Progenitor cell of endocrine pancreas (in vitro differentiated cells): ENCODE measurements at regions not wholly inside any gene's neighbourhood (a gene's known extent, or its start where the extent isn't known, plus 50 kb on each side); places are given as distances from the start of the nearest gene placed in this dataset.

Source experiments
- DNase-seq: peaks from one replicate; pipeline ENCODE4 v3.0.0; 2021; ENCODE audit warnings: low spot score; ENCODE audit not compliant: unreplicated experiment
- H3K27ac Mint-ChIP-seq: 2 replicates; pipeline ENCODE4 v1.8.0; 2021; ENCODE audit warnings: mild to moderate bottlenecking, moderate library complexity, mixed read lengths
- H3K27me3 Mint-ChIP-seq: 2 replicates; pipeline ENCODE4 v1.8.0; 2021; ENCODE audit warnings: mixed read lengths
- H3K36me3 Mint-ChIP-seq: 2 replicates; pipeline ENCODE4 v1.8.0; 2022; ENCODE audit warnings: mixed read lengths; ENCODE audit not compliant: insufficient read depth
- H3K4me1 Mint-ChIP-seq: 2 replicates; pipeline ENCODE4 v1.8.0; 2021; ENCODE audit warnings: low read depth, mixed read lengths
- H3K4me3 Mint-ChIP-seq: 2 replicates; pipeline ENCODE4 v1.8.0; 2021; ENCODE audit warnings: low read depth, mild to moderate bottlenecking, moderate library complexity, mixed read lengths
- H3K9me3 Mint-ChIP-seq: 2 replicates; pipeline ENCODE4 v1.8.0; 2021; ENCODE audit warnings: low read depth, mixed read lengths
- CTCF ChIP-seq: fragments of 200-600 bp; sonication (generic); IDR thresholded peaks from one replicate; pipeline ENCODE4 v1.5.0; 2021; ENCODE audit warnings: antibody characterized with exemption, mild to moderate bottlenecking; ENCODE audit not compliant: unreplicated experiment

- Mint-ChIP-seq H3K4me1 (peaks cover 16% of the 10 kb centered on the region), H3K9me3 (no peaks in the 10 kb centered on the region), H3K36me3 (no peaks in the 10 kb centered on the region), H3K27me3 (peaks cover 4% of the 10 kb centered on the region), H3K27ac (no peak overlapping the region), H3K4me3 (no peak overlapping the region)
- DNase-seq, result no peak
- no peak for TF ChIP-seq CTCF
Observed at GRCh38 chr12:46935271-46935847, 109.6 kb upstream of the SLC38A4 start.

- Mint-ChIP-seq H3K9me3 (no peaks in the 10 kb centered on the region), H3K27me3 (peaks cover 4% of the 10 kb centered on the region), H3K4me3 (no peak overlapping the region), H3K27ac (no peak overlapping the region), H3K36me3 (no peaks in the 10 kb centered on the region), H3K4me1 (peaks cover 16% of the 10 kb centered on the region)
- TF ChIP-seq CTCF, result no peak
- no peak for DNase-seq
Observed at GRCh38 chr12:46936042-46936441, 110.2 kb upstream of the SLC38A4 start.

GRCh38 chr12:46938071-46938678 lies 112.4 kb upstream of the SLC38A4 start:
- Mint-ChIP-seq H3K36me3 (no peaks in the 10 kb centered on the region), H3K4me3 (no peak overlapping the region), H3K9me3 (no peaks in the 10 kb centered on the region), H3K27me3 (peaks cover 4% of the 10 kb centered on the region), H3K27ac (no peak overlapping the region), H3K4me1 (peaks cover 16% of the 10 kb centered on the region)
- TF ChIP-seq CTCF, result no peak
- DNase-seq, result no peak

DNA sequence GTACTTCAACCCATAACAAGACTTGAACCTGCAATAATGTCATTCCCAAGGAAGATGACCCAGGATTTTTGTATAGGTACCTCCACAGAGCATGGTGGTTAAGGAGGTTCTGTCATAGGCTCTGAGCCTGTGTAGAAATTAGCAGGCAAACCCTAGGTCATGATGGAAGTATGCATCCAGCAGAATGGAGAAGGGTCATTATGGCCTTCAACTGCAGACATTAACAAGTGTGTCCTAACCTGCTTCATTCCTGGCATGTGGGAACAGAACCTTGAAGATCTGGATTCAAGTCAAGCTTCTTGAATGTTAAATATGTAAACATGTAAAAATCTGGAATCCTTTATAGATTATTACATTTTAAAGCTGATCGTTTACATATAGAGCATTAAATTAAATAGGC lies 116.2 kb upstream of the SLC38A4 start:
- peaks cover 6% of the 10 kb centered on the region for H3K4me1 Mint-ChIP-seq
- H3K36me3 Mint-ChIP-seq, result no peaks in the 10 kb centered on the region
- H3K27ac Mint-ChIP-seq, result no peak overlapping the region
- H3K9me3 Mint-ChIP-seq, result no peaks in the 10 kb centered on the region
- no peak overlapping the region for H3K4me3 Mint-ChIP-seq
- DNase-seq, result no peak
- TF ChIP-seq CTCF, result no peak
- H3K27me3 Mint-ChIP-seq, result no peaks in the 10 kb centered on the region

DNA sequence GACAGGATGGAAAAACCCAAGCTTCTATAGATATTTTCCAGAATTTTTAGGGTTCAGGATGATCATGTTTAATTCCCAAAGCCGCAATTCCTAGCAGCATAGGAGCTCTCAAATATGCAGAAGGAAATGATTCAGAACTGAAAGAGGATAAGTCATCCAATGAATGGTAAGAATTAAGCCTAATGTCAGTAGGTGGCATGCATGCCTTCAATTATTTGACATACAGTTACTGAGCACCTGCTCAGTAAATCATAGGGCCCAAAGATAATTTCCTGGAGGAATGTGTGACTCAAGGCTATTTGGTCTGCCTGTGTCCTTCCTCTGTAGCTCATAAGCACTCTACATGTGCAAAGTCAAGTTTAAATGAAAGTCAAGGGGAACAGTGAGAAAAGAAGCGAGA lies 116.8 kb upstream of the SLC38A4 start:
- Mint-ChIP-seq H3K4me3 (no peak overlapping the region), H3K27me3 (no peaks in the 10 kb centered on the region), H3K4me1 (peaks cover 5% of the 10 kb centered on the region), H3K36me3 (no peaks in the 10 kb centered on the region), H3K27ac (no peak overlapping the region), H3K9me3 (no peaks in the 10 kb centered on the region)
- TF ChIP-seq CTCF, result no peak
- no peak for DNase-seq
